KG1 (cell line): ENCODE measurements at regions not wholly inside any gene's neighbourhood (a gene's known extent, or its start where the extent isn't known, plus 50 kb on each side); places are given as distances from the start of the nearest gene placed in this dataset.
"Not testable (repeated sequence)": the region's sequence is repeated elsewhere in the genome, so short reads cannot be mapped to it uniquely, and the experiment has no call there.

Experiments
- DNase-seq: peaks from one replicate; lab custom pipeline; 2025; lab: John Stamatoyannopoulos, UW

GRCh38 chr4:66929748-66930147 lies 615.6 kb downstream of the CENPC start:
- no peak for DNase-seq

- DNase-seq: not testable (repeated sequence)
Measured at GRCh38 chr4:66928881-66929280, 616.4 kb downstream of the CENPC start.

GRCh38 chr4:66927937-66928336 lies 617.4 kb downstream of the CENPC start:
- DNase-seq: no peak

- DNase-seq: no peak
Measured at GRCh38 chr4:66926687-66927086, 618.6 kb downstream of the CENPC start.

GRCh38 chr4:66923081-66923865 lies 622.0 kb downstream of the CENPC start:
- DNase-seq: no peak

- DNase-seq: no peak
Measured at GRCh38 chr4:66921433-66921832, 623.9 kb downstream of the CENPC start.

- DNase-seq: no peak
Measured at GRCh38 chr4:66920514-66920913, 624.8 kb downstream of the CENPC start.

GRCh38 chr4:66911880-66912279 lies 633.4 kb downstream of the CENPC start:
- DNase-seq: no peak

- no peak for DNase-seq
Measured at GRCh38 chr4:66906314-66906713, 639.0 kb downstream of the CENPC start.

- no peak for DNase-seq
Measured at GRCh38 chr4:66899422-66900065, 645.8 kb downstream of the CENPC start.

GRCh38 chr4:66893807-66894206 lies 651.5 kb downstream of the CENPC start:
- DNase-seq: no peak

GRCh38 chr4:66887061-66887460 lies 658.2 kb downstream of the CENPC start:
- no peak for DNase-seq

GRCh38 chr4:66885501-66886165 lies 659.7 kb downstream of the CENPC start:
- no peak for DNase-seq

GRCh38 chr4:66876946-66877345 lies 668.4 kb downstream of the CENPC start:
- DNase-seq: no peak

GRCh38 chr4:66872661-66873060 lies 672.6 kb downstream of the CENPC start:
- no peak for DNase-seq

GRCh38 chr4:66863481-66863880 lies 681.8 kb downstream of the CENPC start:
- DNase-seq: no peak

- DNase-seq: no peak
Measured at GRCh38 chr4:66855956-66856355, 689.3 kb downstream of the CENPC start.

GRCh38 chr4:66853845-66854244 lies 691.5 kb downstream of the CENPC start:
- DNase-seq: no peak

- DNase-seq: no peak
Measured at GRCh38 chr4:66852843-66853242, 692.5 kb downstream of the CENPC start.

- no peak for DNase-seq
Measured at GRCh38 chr4:66849596-66849995, 695.7 kb downstream of the CENPC start.

GRCh38 chr4:66842724-66843088 lies 702.6 kb downstream of the CENPC start:
- no peak for DNase-seq

GRCh38 chr4:66842026-66842723 lies 703.1 kb downstream of the CENPC start:
- no peak for DNase-seq

GRCh38 chr4:66840178-66840577 lies 705.1 kb downstream of the CENPC start:
- no peak for DNase-seq
